ENCODE measurements at regions not wholly inside any gene's neighbourhood (a gene's known extent, or its start where the extent isn't known, plus 50 kb on each side); places are given as distances from the start of the nearest gene placed in this dataset.
"Not testable (repeated sequence)": the region's sequence is repeated elsewhere in the genome, so short reads cannot be mapped to it uniquely, and the experiment has no call there.

- H3K4me3 ChIP-seq (ENCODE audit: low read depth, low read length), result no peak overlapping the region
Observed at GRCh38 chr1:30108186-30108585, 615.2 kb downstream of the MATN1 start.

- H3K4me3 ChIP-seq (ENCODE audit: low read depth, low read length), result no peak overlapping the region
Observed at GRCh38 chr1:30106125-30106524, 617.3 kb downstream of the MATN1 start.

- no peak overlapping the region for H3K4me3 ChIP-seq (ENCODE audit: low read depth, low read length)
Observed at GRCh38 chr1:30104551-30104950, 618.8 kb downstream of the MATN1 start.

DNA sequence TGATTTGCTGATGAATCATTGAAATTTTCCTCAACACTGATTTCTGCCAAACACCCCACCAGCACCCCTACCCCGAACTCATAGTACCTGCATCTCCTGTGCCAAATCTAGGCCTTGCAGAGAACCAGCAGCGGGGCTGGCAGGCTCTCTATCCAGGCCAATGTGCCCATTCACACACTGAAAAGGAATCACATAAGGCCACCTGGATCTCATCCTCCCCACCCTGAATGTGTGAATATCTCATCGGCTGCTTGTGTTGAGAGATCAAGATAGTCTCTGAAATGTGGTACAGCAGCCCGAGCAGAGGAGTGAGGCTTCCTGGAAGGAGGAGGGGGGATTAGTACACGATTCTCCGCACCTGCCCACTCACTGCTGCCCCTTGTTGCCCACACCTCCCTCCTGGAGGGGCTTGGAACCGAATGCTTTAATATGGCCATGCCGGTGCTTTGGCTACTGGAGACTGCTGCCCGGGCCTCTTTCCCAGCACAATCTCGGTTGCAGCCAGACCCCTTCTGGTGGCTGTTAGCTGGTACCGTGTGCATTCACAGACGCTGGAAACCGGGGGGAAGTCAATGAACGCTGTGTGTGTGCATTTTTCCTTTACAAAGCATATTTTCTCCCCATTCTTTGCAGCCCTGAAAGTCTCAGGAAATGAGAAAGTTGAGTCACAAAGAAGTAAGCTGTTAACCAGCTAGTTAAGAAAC, 619.5 kb downstream of the MATN1 start:
- no peak overlapping the region for H3K4me3 ChIP-seq (ENCODE audit: low read depth, low read length)

DNA sequence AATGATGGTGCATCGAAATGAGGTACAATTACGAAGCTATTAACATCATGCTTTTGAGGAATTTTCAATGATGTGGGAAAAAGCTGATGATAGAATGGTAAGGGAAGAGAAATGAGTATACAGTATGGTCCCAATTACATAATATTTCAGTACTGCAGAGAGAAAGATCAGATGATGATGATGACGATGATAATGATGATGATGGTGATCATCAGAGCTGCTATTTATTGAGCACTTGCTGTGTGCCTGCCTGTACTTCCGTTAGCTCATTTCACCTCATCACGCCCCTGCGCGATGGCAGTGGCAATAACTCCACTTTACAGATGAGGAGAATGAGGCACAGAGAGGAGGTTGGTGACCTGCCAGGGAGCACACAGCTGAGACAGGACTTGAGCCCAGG, 620.8 kb downstream of the MATN1 start:
- no peak overlapping the region for H3K4me3 ChIP-seq (ENCODE audit: low read depth, low read length)

- no peak overlapping the region for H3K4me3 ChIP-seq (ENCODE audit: low read depth, low read length)
Observed at GRCh38 chr1:30101487-30102227, 621.7 kb downstream of the MATN1 start.

DNA sequence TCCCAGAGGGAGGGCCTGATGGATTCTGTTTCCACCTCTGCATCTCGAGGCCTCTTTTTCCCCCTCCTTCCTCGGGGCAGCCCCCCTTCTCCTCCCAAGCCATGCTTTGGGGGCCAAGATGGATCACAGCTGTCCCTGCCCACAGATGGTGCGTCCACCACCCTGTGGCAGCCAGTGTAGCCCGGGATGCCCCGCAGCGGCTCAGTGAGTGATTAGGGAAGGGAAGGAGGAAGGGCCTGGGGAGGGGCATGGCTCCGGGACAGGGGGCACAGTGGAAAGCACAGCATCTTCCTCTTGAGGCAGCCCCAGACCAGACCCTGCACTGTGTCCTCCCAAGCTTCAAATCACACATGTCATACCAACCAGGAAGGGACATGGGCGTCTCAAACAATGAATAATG, 622.4 kb downstream of the MATN1 start:
- H3K4me3 ChIP-seq (ENCODE audit: low read depth, low read length), result no peak overlapping the region

- H3K4me3 ChIP-seq (ENCODE audit: low read depth, low read length), result no peak overlapping the region
Observed at GRCh38 chr1:30100524-30100862, 622.9 kb downstream of the MATN1 start.

DNA sequence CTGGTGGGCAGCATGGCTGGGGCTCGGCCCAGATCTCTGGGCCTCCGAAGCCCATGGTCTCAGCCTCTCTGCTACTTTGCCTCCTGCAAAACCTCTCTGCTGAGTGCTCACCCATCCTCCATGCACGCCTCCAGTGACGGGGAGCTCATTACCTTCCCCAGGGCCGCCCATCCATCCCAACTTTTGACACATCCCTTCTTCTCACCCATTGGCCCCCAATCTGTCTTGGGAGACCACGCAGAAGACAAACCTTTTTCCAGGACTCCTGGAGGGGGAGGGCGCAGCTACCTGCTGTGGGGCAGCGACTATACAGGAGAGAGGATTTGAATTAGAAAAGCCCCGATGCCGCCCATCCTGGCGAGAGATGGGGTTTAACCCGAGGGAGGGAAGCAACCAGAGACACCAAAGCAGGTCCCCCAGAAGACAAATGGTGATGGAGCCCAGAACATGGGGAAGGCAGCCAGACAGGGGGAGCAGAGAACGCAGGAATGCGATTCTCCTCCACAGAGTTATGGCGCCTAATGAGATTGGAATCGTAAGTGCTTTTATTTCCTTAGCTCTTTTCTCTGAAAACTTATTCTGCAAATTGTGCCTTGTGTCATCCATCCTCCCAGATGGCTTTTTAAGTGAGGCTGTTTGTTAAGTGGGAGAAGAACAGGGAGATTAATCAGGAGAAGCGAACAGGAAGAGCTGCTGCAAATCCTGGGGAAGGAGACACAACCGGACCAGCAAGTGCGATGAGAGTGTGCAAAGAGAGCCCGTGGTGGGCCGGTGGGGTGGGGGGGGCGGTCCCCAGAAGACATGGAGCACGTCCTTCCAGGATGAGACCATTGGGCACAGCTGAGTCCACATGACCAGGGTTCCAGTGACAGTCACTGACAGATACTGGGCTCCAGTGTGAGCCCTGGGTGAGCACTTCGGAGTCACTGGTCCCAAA, 623.5 kb downstream of the MATN1 start:
- H3K4me3 ChIP-seq (ENCODE audit: low read depth, low read length), result no peak overlapping the region

DNA sequence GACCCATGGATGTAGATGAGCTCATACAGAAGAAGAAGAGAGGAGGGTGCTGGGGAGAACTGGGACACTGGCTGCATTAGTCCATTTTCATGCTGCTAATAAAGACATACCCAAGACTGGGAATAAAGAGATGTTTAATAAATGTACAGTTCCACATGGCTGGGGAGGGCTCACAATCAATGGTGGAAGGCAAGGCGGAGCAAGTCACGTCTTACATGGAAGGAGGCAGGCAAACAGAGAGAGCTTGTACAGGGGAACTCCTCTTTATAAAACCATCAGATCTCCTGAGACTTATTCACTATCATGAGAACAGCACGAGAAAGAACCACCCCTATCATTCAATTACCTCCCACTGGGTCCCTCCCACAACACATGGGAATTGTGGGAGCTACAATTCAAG, 625.5 kb downstream of the MATN1 start:
- not testable (repeated sequence) for H3K4me3 ChIP-seq (ENCODE audit: low read depth, low read length)

GRCh38 chr1:30095451-30096025, 627.8 kb downstream of the MATN1 start:
- H3K4me3 ChIP-seq (ENCODE audit: low read depth, low read length), result no peak overlapping the region

DNA sequence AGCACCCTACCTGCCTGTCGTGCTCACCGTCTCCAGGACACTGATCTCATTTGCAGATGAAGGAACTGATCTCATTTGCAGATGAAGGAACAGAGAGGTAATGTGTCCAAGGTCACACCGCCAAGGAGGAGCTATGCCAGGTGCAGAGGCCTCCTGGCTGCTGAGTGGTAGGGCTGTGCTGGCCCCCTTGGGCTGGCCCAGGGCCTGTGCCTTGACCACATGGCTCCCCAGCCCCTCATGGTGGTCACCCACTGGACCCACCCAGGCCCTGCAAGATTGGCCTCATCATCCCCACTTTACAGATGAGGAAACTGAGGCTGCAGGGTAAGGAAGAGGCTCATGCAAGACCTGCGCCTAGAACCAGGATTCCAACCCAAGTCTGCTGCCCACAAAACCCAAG, 628.3 kb downstream of the MATN1 start:
- H3K4me3 ChIP-seq (ENCODE audit: low read depth, low read length), result no peak overlapping the region

GRCh38 chr1:30092051-30092858, 631.1 kb downstream of the MATN1 start:
- no peak overlapping the region for H3K4me3 ChIP-seq (ENCODE audit: low read depth, low read length)

DNA sequence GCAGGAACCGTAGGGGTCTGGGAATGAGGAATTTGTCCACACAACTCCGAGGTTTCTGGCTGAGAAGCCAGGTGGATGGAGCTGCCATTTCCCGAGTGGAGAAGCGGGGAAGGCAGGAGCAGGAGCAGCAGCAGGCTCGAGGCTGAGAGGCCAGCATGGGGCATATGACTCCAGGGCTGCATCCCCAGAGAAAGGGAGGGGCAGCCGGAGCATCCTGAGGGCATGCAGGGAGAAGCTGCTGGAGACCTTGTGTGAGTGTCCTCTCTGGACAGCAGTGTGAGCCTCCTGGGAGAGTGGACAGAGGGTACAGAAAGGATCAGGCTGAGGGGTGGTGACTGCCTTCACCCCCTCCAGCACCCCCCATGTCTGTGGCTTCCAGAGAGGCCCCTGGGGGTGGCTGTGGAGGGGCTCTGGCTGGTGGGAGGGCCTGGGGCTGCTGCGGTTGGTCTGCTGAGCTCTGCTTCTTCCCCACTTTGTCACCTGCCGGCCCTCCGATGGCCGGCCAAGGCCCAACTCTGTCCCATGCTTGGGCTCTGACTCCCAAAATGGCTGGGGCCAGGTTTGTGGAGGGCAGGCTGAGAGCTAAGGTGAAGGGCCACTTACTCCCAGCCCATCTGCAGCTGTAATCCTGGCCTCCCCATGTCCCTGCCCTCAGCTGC, 633.1 kb downstream of the MATN1 start:
- no peak overlapping the region for H3K4me3 ChIP-seq (ENCODE audit: low read depth, low read length)

- H3K4me3 ChIP-seq (ENCODE audit: low read depth, low read length), result no peak overlapping the region
Observed at GRCh38 chr1:30089024-30089430, 634.4 kb downstream of the MATN1 start.

DNA sequence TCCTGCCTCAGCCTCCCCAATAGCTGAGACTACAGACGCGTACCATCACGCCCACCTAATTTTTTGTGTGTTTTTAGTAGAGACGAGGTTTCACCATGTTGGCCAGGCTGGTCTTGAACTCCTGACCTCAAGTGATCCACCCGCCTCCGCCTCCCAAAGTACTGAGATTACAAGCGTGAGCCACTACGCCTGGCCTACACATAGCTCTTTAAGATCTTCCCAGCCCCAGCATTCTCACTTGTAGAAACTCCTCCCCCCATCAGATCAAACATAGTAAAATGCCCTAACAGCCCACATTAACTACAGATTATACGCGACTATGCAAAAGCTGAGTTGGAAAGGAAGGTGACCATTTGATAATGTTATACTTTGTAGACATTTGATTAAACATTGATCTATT, 634.8 kb downstream of the MATN1 start:
- no peak overlapping the region for H3K4me3 ChIP-seq (ENCODE audit: low read depth, low read length)

- H3K4me3 ChIP-seq (ENCODE audit: low read depth, low read length), result no peak overlapping the region
Observed at GRCh38 chr1:30087465-30087864, 635.9 kb downstream of the MATN1 start.

DNA sequence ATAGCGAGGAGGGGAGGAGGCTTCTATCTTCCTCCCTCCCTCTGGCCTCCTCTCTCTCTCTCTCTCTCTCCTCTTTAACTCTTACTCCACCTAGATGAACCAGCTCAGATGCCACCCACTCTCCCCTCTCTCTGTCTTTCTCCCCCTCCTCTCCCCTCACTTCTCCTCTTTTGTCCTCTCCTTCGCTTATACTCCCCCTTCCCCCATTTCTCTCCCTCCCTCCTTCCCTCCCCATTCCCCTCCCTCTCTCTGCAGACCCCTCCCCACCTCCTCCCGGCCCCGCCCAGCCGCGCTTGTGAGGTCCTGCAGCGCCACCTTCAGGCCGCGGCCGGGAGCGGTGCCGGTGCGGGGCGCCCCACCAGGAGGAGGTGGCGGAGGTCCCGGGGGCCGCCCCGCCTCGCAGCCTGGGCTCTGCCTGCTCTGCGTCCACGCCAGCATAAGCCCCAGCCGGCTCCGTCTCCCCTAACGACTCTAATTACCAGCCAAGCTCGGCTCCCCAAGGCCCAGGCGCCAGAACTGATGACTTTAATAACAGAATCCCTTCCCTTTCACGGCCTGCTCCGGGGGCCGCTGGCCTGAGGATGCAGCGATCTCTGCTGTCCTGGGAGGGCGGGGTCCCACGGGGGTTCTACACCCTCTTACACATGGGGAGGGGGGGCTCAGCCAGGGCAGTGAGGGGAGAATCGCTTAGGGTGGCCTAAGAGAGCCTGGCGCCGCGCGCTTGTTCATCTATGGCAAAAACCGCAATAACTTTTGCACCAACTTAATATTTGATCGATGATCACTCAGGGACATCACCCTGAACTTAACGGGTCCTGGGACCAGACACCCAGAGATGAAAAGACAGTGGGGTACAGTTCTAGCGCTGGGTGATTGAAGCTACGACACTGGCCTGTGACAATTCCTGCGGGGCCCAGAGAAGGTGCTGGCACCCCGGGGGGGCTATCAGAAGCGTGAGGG, 637.3 kb downstream of the MATN1 start:
- H3K4me3 ChIP-seq (ENCODE audit: low read depth, low read length), result no peak overlapping the region

Measured in iPS-11a (cell line).